Retinal pigment epithelial cell (primary cell): ENCODE measurements at regions not wholly inside any gene's neighbourhood (a gene's known extent, or its start where the extent isn't known, plus 50 kb on each side); places are given as distances from the start of the nearest gene placed in this dataset.

ENCODE experiments used
- DNase-seq: peaks from one replicate; pipeline ENCODE4 v3.0.0-alpha.2; 2010; ENCODE audit warnings: low read depth
- H3K4me3 ChIP-seq: 2 replicates; pipeline ENCODE4 v1.5.1; 2011; ENCODE audit warnings: mild to moderate bottlenecking, low read length, control low read depth, moderate library complexity
- TF ChIP-seq, protein P1 (sequence below): conservative IDR thresholded peaks from 2 replicates; pipeline ENCODE4 v1.5.1; 2011; ENCODE audit warnings: low read depth, low read length, control low read depth, inconsistent platforms

DNA sequence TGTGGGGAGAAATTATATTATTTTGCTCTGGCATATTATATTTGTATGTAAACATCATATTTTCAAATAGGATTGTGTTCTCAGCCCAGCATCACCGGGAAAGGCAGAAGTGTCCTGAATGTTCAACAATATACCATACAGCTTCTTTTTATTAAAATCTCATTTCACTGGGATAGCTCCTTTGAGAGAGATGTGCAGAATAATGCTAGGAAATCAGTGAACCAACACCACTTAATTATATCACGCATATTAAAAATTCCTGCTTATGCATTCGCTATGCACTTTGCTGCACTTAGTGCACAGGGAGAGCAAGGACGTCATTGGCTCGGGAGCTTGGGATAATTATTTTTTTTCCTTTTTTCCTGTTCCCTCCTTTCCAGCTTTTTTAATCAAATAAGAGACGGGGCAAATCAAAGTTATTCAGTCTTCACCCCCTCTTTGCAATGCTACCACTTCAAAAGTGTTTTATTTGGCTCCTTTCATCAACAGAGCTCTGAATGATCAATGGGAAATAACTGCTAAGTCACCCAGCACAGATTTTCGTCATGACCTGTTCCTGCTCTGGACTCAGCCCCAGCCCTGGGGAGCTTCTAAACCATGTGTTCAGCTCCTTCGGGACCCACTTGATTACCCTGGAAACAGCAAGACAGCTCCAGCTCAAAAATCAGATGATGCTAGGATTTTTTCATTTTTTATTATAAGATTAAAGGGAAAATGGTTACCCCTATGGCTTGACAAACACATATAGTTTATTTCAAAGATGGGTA, 165.5 kb upstream of the DUSP10 start:
- TF ChIP-seq, protein P1, sequence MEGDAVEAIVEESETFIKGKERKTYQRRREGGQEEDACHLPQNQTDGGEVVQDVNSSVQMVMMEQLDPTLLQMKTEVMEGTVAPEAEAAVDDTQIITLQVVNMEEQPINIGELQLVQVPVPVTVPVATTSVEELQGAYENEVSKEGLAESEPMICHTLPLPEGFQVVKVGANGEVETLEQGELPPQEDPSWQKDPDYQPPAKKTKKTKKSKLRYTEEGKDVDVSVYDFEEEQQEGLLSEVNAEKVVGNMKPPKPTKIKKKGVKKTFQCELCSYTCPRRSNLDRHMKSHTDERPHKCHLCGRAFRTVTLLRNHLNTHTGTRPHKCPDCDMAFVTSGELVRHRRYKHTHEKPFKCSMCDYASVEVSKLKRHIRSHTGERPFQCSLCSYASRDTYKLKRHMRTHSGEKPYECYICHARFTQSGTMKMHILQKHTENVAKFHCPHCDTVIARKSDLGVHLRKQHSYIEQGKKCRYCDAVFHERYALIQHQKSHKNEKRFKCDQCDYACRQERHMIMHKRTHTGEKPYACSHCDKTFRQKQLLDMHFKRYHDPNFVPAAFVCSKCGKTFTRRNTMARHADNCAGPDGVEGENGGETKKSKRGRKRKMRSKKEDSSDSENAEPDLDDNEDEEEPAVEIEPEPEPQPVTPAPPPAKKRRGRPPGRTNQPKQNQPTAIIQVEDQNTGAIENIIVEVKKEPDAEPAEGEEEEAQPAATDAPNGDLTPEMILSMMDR: no peak
- no peak for DNase-seq
- H3K4me3 ChIP-seq: no peak overlapping the region

DNA sequence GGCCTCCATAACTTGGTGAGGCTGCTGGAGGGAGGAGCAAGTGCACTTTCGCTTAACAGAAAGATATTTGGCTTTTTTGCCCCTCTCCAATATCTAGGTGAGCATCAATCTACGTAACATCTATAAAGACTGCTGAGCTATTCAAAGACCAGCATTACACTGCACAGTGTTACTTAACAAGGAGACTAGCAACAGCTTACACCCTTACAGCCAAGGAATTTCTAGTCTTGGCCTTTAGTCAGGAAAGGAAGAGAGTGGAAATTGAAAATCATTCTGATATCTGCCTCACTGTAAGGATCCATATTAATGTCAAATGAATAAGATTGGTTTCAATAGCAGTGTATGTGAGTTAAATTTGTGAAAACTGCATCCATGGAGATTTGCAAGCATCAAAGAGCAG, 163.9 kb upstream of the DUSP10 start:
- no peak overlapping the region for H3K4me3 ChIP-seq
- TF ChIP-seq, protein P1: no peak
- no peak for DNase-seq

DNA sequence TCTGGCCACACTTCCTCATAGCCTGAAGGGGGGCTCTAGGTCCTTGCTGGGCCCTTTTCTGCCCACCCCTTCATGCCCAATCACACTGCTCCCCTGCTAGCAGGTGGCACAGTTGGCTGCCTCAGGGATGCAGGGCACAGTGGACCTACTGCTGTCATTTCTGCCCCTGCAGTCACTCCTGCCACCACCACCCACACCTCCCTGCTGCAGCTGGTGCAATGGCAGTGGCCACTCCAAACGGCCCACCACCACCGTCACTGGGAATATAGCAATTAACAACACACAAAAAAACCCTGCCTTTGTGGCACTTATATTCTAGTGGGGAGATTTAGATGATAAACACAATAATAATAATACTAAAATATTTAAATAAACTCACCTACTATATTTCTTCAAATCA, 162.4 kb upstream of the DUSP10 start:
- TF ChIP-seq, protein P1: no peak
- no peak overlapping the region for H3K4me3 ChIP-seq
- DNase-seq: no peak

DNA sequence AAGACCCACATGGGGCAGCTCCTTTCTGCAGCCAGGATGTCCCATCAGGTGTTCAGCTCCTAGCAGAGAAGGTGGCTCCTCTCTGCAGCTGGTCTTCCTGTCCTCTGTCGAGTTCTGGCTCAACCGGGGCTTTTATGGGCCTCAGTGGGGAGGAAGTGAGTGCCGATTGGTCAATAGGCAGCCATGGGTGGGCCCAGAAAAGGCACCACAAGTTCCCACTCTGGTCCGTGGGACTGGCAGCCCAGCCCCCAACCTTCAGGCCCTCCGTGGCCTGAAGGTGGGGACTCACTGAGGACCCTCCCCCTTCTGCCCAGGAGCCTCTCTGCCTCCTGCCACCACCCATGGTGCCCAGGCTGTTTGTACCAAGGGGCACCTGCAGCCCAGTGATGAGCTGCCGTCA, 161.7 kb upstream of the DUSP10 start:
- DNase-seq: no peak
- no peak overlapping the region for H3K4me3 ChIP-seq
- TF ChIP-seq, protein P1: no peak

DNA sequence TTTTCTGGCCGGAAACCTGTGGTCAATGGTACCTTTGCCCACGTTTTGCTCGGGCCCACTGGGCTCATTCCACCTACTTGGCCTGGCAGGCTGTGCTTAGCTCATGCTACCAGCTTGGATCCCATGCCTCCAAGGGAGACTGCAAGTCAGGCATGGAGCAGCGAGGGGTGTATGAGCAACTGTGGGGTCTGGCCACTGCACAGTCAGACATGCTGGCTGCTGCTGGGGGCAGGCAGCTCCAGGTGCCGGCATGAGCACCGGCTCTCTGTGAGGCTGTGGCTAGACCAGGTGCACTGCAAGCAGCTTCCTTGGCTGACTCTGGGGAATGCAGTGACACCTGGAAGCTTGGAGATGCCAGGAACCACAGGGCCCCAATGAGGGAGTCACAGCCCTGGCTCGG, 161.1 kb upstream of the DUSP10 start:
- no peak overlapping the region for H3K4me3 ChIP-seq
- no peak for DNase-seq
- TF ChIP-seq, protein P1: no peak

DNA sequence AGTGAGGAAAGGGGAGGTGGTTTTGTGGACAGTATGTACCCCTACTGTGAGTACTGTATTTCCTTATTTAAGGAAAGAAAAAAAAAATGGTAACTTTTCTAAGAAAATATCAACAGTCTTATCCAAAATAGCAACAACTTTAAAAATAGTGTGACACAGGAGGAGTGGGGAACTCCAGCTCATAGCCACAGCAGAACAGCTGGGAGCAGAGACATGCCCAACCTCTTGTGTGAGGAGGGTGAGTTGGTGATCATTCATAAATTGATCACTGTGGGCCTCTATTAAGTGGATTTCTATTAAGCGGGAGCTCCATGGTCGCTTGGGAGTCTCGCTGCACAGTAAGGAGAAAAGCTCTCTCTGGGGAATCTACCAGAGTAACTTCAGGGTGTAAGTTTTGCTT, 158.8 kb upstream of the DUSP10 start:
- H3K4me3 ChIP-seq: no peak overlapping the region
- DNase-seq: no peak
- TF ChIP-seq, protein P1: no peak

DNA sequence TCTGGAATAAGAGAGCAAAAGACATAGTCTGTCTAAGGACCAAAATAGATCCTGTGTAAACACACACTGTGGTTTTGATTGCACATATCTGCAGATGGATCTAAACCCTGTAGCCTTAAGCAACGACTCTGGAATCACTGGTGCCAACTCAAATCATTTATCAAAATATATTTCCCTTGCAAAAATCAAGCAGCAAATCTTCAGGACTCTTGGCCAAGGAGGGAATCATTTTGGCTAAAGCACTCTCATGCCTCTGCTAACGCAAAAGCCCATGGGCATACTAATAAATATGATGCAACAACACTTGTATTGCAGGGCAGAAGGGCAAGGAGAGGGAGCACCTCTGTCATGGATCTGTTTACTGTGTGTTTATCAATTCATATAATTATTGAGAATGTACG, 155.4 kb upstream of the DUSP10 start:
- TF ChIP-seq, protein P1: no peak
- DNase-seq: no peak
- no peak overlapping the region for H3K4me3 ChIP-seq
